Spleen (tissue), 11 donors: ENCODE measurements at regions not wholly inside any gene's neighbourhood (a gene's known extent, or its start where the extent isn't known, plus 50 kb on each side); places are given as distances from the start of the nearest gene placed in this dataset.

Source experiments
- DNase-seq: peaks from one replicate; pipeline ENCODE4 v3.0.0-alpha.2; 2020
- H3K27ac ChIP-seq, 8 donors: fragments of 200-600 bp; sonication (generic) in 7 of 8; 1 replicate in 4 of 8; 2 replicates in 4 of 8; pipeline versions ENCODE4 v1.5.0 to v1.8.0; 2016 to 2021; ENCODE audit warnings: inconsistent platforms in 4 of 8, mild to moderate bottlenecking in 4 of 8, moderate library complexity in 1 of 8
- H3K27me3 ChIP-seq, 7 donors: fragments of 200-600 bp; sonication (generic) in 6 of 7; replicated peaks in 1 of 7; 1 replicate in 4 of 7; 2 replicates in 3 of 7; pipeline versions ENCODE4 v1.5.0 to v1.8.0; 2016 to 2021; ENCODE audit warnings: inconsistent platforms in 3 of 7, mild to moderate bottlenecking in 1 of 7
- H3K36me3 ChIP-seq, 6 donors: fragments of 200-600 bp; sonication (generic) in 5 of 6; 1 replicate in 4 of 6; 2 replicates in 2 of 6; pipeline versions ENCODE4 v1.5.0 to v1.8.0; 2016 to 2021; ENCODE audit warnings: inconsistent platforms in 2 of 6
- H3K4me1 ChIP-seq, 6 donors: fragments of 200-600 bp; sonication (generic) in 5 of 6; 1 replicate in 3 of 6; 2 replicates in 3 of 6; pipeline versions ENCODE4 v1.5.0 to v1.8.0; 2016 to 2021; ENCODE audit warnings: inconsistent platforms in 3 of 6
- H3K4me3 ChIP-seq, 8 donors: fragments of 200-600 bp; sonication (generic) in 7 of 8; 1 replicate in 4 of 8; 2 replicates in 4 of 8; pipeline versions ENCODE4 v1.5.0 to v1.8.0; 2016 to 2021; ENCODE audit warnings: inconsistent platforms in 4 of 8, mild to moderate bottlenecking in 4 of 8, moderate library complexity in 2 of 8
- H3K9me3 ChIP-seq, 8 donors: fragments of 200-600 bp; sonication (generic) in 7 of 8; 1 replicate in 4 of 8; 2 replicates in 4 of 8; pipeline versions ENCODE4 v1.5.0 to v1.8.0; 2016 to 2021; ENCODE audit warnings: inconsistent platforms in 4 of 8
- POLR2A ChIP-seq, 3 donors: fragments of 450-650 bp; IDR thresholded peaks; one replicate each; pipeline ENCODE4 v1.5.1; 2017; ENCODE audit warnings: antibody characterized with exemption in 3 of 3, mild to moderate bottlenecking in 1 of 3
- POLR2AphosphoS5 ChIP-seq, 3 donors: sonication (generic); formaldehyde crosslinking; IDR thresholded peaks; one replicate each; pipeline ENCODE4 v1.5.1; 2017; ENCODE audit warnings: antibody characterized with exemption in 3 of 3
- WGBS, 5 donors: extraction: QIAGEN DNeasy Blood & Tissue Kit in 3 of 5; methylation state at CpG; one replicate each; pipeline versions ENCODE4 v1.1.5 to v1.1.7; 2013 to 2018; 5-methylcytosine and 5-hydroxymethylcytosine counted together
- intact Hi-C: fragments of 100-400 bp; cut with DNase I; formaldehyde crosslinking; loops from one replicate; pipeline ENCODE4 v1.15.0; 2023; ENCODE audit warnings: low total_unique reads
- TF ChIP-seq, protein P1 (sequence below), 11 experiments: fragments of 200-600 bp in 7 of 11; fragments of 450-650 bp in 4 of 11; sonication (generic) in 4 of 11; IDR thresholded peaks in 8 of 11; conservative IDR thresholded peaks in 3 of 11; 1 replicate in 7 of 11; 2 replicates in 4 of 11; pipeline versions ENCODE4 v1.4.0 to v1.8.0; 2016 to 2021; ENCODE audit warnings: antibody characterized with exemption in 11 of 11, inconsistent platforms in 4 of 11, mild to moderate bottlenecking in 1 of 11
- donor health status: healthy with polysubstance abuse.
- donor health status: DM: no; HTN: no; CAD: no; lungs with moderate emphysema.
- donor health status: DM: no; HTN: no; CAD: no.
- donor health status: Bipolar disorder and iron deficiency.
- donor health status: healthy.
- donor health status: DM: no; HTN: no; CAD: no.
- donor health status: DM: yes; HTN: yes; CAD: no.

DNA sequence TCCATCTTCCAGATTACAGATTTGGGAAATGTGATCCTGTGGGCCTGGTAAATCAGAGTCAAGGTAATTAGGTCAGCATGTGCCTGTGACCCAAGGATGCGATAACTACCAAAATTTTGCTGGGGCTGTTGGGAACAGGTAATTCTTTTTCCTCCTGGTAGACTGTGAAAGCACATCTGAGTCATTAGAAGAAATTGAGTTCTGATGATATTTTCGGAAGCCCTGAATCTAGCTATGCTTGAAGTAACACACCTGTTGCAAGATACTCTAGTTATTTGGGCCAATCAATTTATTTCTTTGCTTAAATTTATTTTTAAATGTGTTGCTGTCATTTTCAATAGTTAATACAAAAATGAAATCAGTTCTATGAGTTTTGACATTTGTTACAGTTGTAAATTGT lies 903.6 kb downstream of the RPA4 start:
- no peaks in the 10 kb centered on the region for H3K27me3 ChIP-seq

DNA sequence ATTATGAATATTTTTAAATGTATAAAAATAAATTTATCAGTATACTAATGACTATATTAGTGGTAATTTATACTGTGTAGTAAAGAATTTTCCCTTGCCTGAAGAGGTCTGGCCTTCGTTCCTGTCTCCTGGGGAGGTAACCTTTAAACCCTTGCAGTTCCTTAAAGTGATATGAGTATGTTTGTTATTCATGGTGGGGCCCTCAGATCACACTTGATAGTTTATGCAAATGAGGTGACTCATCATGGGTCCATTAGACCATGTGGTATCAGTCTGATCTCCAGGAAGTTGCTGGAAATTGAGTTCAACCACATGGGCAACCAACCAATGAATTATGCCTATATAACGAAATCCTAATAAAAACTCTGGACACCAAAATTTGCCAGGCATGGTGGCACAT lies 904.1 kb downstream of the RPA4 start:
- no peak overlapping the region for H3K4me3 ChIP-seq
- 57 to 84% (median 74%) methylated on average over 1 to 2 of the region's 2 CpGs for WGBS, 5 donors

More for the DNA sequence above, 903.6 kb downstream of the RPA4 start:
- DNase-seq = no peak
- Histone ChIP-seq H3K9me3 (peaks cover 0 to 17% (median 0%) of the 10 kb centered on the region in 8 donors), H3K4me1 (no peaks in the 10 kb centered on the region), H3K36me3 (no peaks in the 10 kb centered on the region), H3K27ac (no peak overlapping the region), H3K4me3 (no peak overlapping the region)
- intact Hi-C loops = no loop called here
- WGBS, 5 donors = 85 to 100% (median 89%) methylated on average over 2 of the region's 2 CpGs
- TF ChIP-seq POLR2AphosphoS5 (IDR thresholded peaks at IDR 0.05) (no peak), POLR2A (IDR thresholded peaks at IDR 0.05) (no peak)
- TF ChIP-seq, protein P1, sequence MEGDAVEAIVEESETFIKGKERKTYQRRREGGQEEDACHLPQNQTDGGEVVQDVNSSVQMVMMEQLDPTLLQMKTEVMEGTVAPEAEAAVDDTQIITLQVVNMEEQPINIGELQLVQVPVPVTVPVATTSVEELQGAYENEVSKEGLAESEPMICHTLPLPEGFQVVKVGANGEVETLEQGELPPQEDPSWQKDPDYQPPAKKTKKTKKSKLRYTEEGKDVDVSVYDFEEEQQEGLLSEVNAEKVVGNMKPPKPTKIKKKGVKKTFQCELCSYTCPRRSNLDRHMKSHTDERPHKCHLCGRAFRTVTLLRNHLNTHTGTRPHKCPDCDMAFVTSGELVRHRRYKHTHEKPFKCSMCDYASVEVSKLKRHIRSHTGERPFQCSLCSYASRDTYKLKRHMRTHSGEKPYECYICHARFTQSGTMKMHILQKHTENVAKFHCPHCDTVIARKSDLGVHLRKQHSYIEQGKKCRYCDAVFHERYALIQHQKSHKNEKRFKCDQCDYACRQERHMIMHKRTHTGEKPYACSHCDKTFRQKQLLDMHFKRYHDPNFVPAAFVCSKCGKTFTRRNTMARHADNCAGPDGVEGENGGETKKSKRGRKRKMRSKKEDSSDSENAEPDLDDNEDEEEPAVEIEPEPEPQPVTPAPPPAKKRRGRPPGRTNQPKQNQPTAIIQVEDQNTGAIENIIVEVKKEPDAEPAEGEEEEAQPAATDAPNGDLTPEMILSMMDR (IDR thresholded peaks at IDR 0.05 in 8 of 11, conservative IDR thresholded peaks at IDR 0.05 in 3 of 11) = no peak

DNA sequence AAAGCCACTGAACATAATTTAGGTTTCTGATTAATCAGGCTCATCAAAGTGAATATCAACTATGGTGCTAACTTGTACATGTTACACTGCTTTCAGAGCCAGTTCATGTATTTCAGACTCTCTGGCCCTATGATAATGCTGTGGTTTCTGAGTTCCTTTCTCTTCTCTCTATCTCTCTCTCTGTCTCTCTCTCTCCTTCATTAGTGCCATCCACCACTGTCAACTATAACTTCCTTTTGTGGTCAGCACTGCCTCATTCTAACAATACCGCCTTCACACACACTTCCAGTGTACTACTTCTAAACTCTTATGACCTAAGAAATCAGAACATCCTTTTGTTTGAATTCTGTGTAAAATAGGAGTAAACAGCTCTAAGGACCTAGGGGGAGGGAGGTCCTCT lies 907.1 kb downstream of the RPA4 start:
- TF ChIP-seq, protein P1 (IDR thresholded peaks at IDR 0.05 in 8 of 11, conservative IDR thresholded peaks at IDR 0.05 in 3 of 11) = no peak
- no peak for TF ChIP-seq POLR2AphosphoS5 (IDR thresholded peaks at IDR 0.05)
- TF ChIP-seq POLR2A (IDR thresholded peaks at IDR 0.05) = no peak
- Histone ChIP-seq H3K27ac (no peak overlapping the region), H3K36me3 (no peaks in the 10 kb centered on the region), H3K9me3 (peaks cover 0 to 4% (median 0%) of the 10 kb centered on the region in 8 donors), H3K27me3 (no peaks in the 10 kb centered on the region), H3K4me1 (no peaks in the 10 kb centered on the region), H3K4me3 (no peak overlapping the region)
- DNase-seq = no peak
- 26 to 48% (median 32%) methylated on average over 1 of the region's 1 CpG for WGBS, 5 donors
- intact Hi-C loops = no loop called here

More for the DNA sequence above, 904.1 kb downstream of the RPA4 start:
- no peaks in the 10 kb centered on the region for H3K27me3 ChIP-seq
- peaks cover 0 to 17% (median 0%) of the 10 kb centered on the region in 8 donors for H3K9me3 ChIP-seq
- intact Hi-C loops = no loop called here
- no peak for DNase-seq
- H3K27ac ChIP-seq = no peak overlapping the region
- no peaks in the 10 kb centered on the region for H3K36me3 ChIP-seq
- no peaks in the 10 kb centered on the region for H3K4me1 ChIP-seq
- TF ChIP-seq, protein P1 (IDR thresholded peaks at IDR 0.05 in 8 of 11, conservative IDR thresholded peaks at IDR 0.05 in 3 of 11) = no peak

DNA sequence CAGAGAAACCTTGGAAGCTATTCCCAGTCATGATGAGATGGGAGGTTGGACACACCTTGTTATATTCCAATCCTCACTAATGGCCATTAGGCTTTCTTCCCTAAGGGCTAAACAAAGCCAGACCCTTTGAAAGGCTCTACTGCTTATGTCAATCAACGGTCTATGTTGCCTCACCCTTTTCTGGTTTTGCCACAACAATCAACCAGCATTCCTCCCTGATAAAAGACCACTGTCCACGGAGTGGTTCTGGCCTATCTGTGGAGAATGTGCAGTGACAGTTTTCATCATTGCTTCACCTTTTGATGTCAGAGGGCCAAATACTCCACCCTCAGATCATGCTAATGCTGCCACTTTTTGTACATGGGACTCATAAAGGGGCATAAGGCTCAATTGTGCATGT lies 913.4 kb downstream of the RPA4 start:
- intact Hi-C loops = no loop called here
- no peak overlapping the region for H3K4me3 ChIP-seq

More for the DNA sequence above, 913.4 kb downstream of the RPA4 start:
- DNase-seq = no peak
- H3K4me1 ChIP-seq = no peaks in the 10 kb centered on the region
- H3K27ac ChIP-seq = no peak overlapping the region
- H3K9me3 ChIP-seq = no peaks in the 10 kb centered on the region
- no peaks in the 10 kb centered on the region for H3K36me3 ChIP-seq
- TF ChIP-seq, protein P1 (IDR thresholded peaks at IDR 0.05 in 8 of 11, conservative IDR thresholded peaks at IDR 0.05 in 3 of 11) = no peak
- no peaks in the 10 kb centered on the region for H3K27me3 ChIP-seq
- WGBS, 5 donors = 71 to 96% (median 79%) methylated on average over 2 of the region's 2 CpGs
